ENCODE measurements at regions not wholly inside any gene's neighbourhood (a gene's known extent, or its start where the extent isn't known, plus 50 kb on each side); places are given as distances from the start of the nearest gene placed in this dataset.

DNA sequence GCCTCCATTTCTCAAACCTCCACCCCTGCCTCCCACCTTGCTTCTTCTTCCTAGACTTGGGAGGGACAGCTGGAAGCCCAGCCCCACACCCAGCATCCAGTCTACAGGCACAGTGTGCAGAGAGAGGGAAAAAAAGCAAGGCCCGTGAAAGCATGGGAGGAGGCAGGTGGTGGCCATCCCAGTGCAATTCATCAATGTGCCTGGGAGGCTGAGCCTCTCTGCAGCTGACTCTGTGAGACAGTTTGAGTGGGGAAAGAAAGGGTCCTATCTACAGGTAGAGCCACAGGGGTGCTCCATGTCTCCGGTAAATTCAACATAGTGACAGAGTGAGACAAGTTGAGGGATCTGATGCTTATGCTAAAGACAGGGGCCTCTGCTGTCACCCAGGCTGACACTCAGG lies 340.6 kb downstream of the DYSF start:
- TF ChIP-seq, protein P1, sequence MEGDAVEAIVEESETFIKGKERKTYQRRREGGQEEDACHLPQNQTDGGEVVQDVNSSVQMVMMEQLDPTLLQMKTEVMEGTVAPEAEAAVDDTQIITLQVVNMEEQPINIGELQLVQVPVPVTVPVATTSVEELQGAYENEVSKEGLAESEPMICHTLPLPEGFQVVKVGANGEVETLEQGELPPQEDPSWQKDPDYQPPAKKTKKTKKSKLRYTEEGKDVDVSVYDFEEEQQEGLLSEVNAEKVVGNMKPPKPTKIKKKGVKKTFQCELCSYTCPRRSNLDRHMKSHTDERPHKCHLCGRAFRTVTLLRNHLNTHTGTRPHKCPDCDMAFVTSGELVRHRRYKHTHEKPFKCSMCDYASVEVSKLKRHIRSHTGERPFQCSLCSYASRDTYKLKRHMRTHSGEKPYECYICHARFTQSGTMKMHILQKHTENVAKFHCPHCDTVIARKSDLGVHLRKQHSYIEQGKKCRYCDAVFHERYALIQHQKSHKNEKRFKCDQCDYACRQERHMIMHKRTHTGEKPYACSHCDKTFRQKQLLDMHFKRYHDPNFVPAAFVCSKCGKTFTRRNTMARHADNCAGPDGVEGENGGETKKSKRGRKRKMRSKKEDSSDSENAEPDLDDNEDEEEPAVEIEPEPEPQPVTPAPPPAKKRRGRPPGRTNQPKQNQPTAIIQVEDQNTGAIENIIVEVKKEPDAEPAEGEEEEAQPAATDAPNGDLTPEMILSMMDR (IDR thresholded peaks at IDR 0.05): no peak
- TF ChIP-seq POLR2A (IDR thresholded peaks at IDR 0.05): no peak

Measured in Peyer's patch (tissue), 4 donors.